ENCODE measurements at regions not wholly inside any gene's neighbourhood (a gene's known extent, or its start where the extent isn't known, plus 50 kb on each side); places are given as distances from the start of the nearest gene placed in this dataset.

DNA sequence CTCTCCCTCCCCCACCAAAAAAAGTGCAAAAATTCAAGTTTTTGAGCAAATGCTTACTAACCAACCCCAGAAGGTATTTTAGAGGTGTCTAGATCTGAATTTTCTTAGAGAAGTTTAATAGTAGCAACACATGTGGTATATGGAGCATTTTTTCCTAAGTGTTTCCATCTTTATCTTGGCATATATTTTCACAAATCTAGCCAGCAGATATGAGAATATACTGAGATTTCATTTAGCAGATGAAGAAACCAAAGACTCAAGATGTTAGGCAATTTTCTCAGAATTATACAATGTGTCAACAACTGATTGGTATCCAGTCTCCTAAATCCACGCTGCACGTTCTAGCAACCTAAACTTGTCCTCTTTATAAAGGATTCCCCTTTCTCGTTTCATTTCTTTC, 245.5 kb upstream of the CXXC4 start:
- no peak overlapping the region for H3K27ac ChIP-seq (ENCODE audit: low read depth, low read length, poor library complexity, severe bottlenecking)
- no TSS peak for BruUV-seq (replicated peaks)
- intact Hi-C loops (cut with micrococcal nuclease; ENCODE audit: unreplicated experiment), result no loop called here
- ChIA-PET POLR2A (ENCODE audit: low non-redundant PET) (no interaction called here), CTCF (no interaction called here)
- no peaks in the 10 kb centered on the region for H3K4me1 ChIP-seq (ENCODE audit: insufficient read depth, low read length, poor library complexity, severe bottlenecking)
- no peaks in the 10 kb centered on the region for H3K27me3 ChIP-seq (replicated peaks; ENCODE audit: insufficient read depth, low read depth, low read length, poor library complexity)
- H3K36me3 ChIP-seq (ENCODE audit: insufficient read depth, low read length, poor library complexity, severe bottlenecking), result no peaks in the 10 kb centered on the region
- DNase-seq (ENCODE audit: low spot score), result no peak
- H3K4me3 ChIP-seq (ENCODE audit: low read depth, low read length, poor library complexity, severe bottlenecking), result no peak overlapping the region
- no peak for TF ChIP-seq EZH2 (IDR thresholded peaks at IDR 0.05; ENCODE audit: borderline replicate concordance, low read depth, low read length, poor library complexity, severe bottlenecking)
- TF ChIP-seq, protein P1, sequence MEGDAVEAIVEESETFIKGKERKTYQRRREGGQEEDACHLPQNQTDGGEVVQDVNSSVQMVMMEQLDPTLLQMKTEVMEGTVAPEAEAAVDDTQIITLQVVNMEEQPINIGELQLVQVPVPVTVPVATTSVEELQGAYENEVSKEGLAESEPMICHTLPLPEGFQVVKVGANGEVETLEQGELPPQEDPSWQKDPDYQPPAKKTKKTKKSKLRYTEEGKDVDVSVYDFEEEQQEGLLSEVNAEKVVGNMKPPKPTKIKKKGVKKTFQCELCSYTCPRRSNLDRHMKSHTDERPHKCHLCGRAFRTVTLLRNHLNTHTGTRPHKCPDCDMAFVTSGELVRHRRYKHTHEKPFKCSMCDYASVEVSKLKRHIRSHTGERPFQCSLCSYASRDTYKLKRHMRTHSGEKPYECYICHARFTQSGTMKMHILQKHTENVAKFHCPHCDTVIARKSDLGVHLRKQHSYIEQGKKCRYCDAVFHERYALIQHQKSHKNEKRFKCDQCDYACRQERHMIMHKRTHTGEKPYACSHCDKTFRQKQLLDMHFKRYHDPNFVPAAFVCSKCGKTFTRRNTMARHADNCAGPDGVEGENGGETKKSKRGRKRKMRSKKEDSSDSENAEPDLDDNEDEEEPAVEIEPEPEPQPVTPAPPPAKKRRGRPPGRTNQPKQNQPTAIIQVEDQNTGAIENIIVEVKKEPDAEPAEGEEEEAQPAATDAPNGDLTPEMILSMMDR (conservative IDR thresholded peaks at IDR 0.05; ENCODE audit: low read depth, low read length), result no peak
- no peaks in the 10 kb centered on the region for H3K9me3 ChIP-seq (ENCODE audit: low read depth, low read length, poor library complexity, severe bottlenecking)

DNA sequence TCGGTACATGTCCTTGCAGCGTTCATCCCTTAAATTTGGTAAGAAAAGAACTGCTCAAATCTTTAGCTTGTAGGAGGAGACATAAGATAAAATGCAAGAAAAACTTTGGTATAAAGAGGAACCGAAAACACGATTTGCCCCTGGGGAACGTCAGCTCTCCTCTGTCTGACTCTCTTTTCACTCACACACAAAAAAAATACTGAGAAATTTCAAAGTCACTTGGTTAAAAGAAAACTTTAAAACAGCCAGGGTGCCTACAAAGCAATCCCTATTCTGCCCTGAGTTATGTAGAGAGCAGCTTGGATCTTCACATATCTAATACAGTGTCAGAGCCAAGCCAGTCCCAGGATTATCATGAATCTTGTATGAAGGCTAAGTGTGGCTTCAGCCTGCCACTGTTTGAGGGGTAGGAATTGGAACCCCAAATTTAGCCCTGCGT, 248.5 kb upstream of the CXXC4 start:
- Histone ChIP-seq H3K27ac (ENCODE audit: low read depth, low read length, poor library complexity, severe bottlenecking) (no peak overlapping the region), H3K27me3 (replicated peaks; ENCODE audit: insufficient read depth, low read depth, low read length, poor library complexity) (no peaks in the 10 kb centered on the region), H3K4me1 (ENCODE audit: insufficient read depth, low read length, poor library complexity, severe bottlenecking) (no peaks in the 10 kb centered on the region), H3K9me3 (ENCODE audit: low read depth, low read length, poor library complexity, severe bottlenecking) (no peaks in the 10 kb centered on the region), H3K36me3 (ENCODE audit: insufficient read depth, low read length, poor library complexity, severe bottlenecking) (no peaks in the 10 kb centered on the region), H3K4me3 (ENCODE audit: low read depth, low read length, poor library complexity, severe bottlenecking) (no peak overlapping the region)
- intact Hi-C loops (cut with micrococcal nuclease; ENCODE audit: unreplicated experiment), result no loop called here
- ChIA-PET POLR2A (ENCODE audit: low non-redundant PET) (no interaction called here), CTCF (no interaction called here)
- DNase-seq (ENCODE audit: low spot score), result no peak
- TF ChIP-seq, protein P1 (conservative IDR thresholded peaks at IDR 0.05; ENCODE audit: low read depth, low read length), result no peak
- TF ChIP-seq EZH2 (IDR thresholded peaks at IDR 0.05; ENCODE audit: borderline replicate concordance, low read depth, low read length, poor library complexity, severe bottlenecking), result no peak
- BruUV-seq (replicated peaks), result no TSS peak

DNA sequence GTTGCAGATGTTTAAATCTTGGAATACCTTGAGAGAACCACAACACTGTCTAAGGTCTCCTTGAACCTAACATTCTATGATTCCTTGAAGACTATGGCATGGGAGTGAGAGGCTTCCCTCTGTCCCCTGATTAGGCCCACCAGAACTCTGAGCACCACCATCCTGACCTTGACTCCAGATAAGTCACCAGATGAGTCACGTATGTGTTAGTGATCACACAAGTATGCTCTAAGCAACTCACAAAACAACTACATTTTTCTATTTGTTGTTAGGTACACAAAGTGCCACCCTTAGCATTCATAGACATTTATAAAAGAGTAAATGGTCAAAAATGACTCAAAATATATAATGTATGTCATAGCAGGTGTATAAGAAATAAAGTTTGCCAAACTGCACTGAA, 252.9 kb upstream of the CXXC4 start:
- H3K4me1 ChIP-seq (ENCODE audit: insufficient read depth, low read length, poor library complexity, severe bottlenecking), result no peaks in the 10 kb centered on the region

More for the DNA sequence above, 252.9 kb upstream of the CXXC4 start:
- no peaks in the 10 kb centered on the region for H3K9me3 ChIP-seq (ENCODE audit: low read depth, low read length, poor library complexity, severe bottlenecking)
- H3K27me3 ChIP-seq (replicated peaks; ENCODE audit: insufficient read depth, low read depth, low read length, poor library complexity), result no peaks in the 10 kb centered on the region
- H3K36me3 ChIP-seq (ENCODE audit: insufficient read depth, low read length, poor library complexity, severe bottlenecking), result no peaks in the 10 kb centered on the region
- BruUV-seq (replicated peaks), result no TSS peak
- ChIA-PET CTCF (no interaction called here), POLR2A (ENCODE audit: low non-redundant PET) (no interaction called here)
- intact Hi-C loops (cut with micrococcal nuclease; ENCODE audit: unreplicated experiment), result no loop called here
- no peak overlapping the region for H3K4me3 ChIP-seq (ENCODE audit: low read depth, low read length, poor library complexity, severe bottlenecking)
- DNase-seq (ENCODE audit: low spot score), result no peak
- H3K27ac ChIP-seq (ENCODE audit: low read depth, low read length, poor library complexity, severe bottlenecking), result no peak overlapping the region
- TF ChIP-seq EZH2 (IDR thresholded peaks at IDR 0.05; ENCODE audit: borderline replicate concordance, low read depth, low read length, poor library complexity, severe bottlenecking), result no peak
- TF ChIP-seq, protein P1 (conservative IDR thresholded peaks at IDR 0.05; ENCODE audit: low read depth, low read length), result no peak
